Osteoblast (primary cell): ENCODE measurements at regions not wholly inside any gene's neighbourhood (a gene's known extent, or its start where the extent isn't known, plus 50 kb on each side); places are given as distances from the start of the nearest gene placed in this dataset.

Experiments used
- DNase-seq: peaks from one replicate; pipeline ENCODE4 v3.0.0; 2011; ENCODE audit warnings: low spot score, mixed read lengths; ENCODE audit not compliant: insufficient read length; ENCODE audit errors: missing footprints
- H2AFZ ChIP-seq: 2 replicates; pipeline ENCODE4 v1.6.0; 2011; ENCODE audit warnings: mild to moderate bottlenecking, low read length
- H3K27ac ChIP-seq: 2 replicates; pipeline ENCODE4 v1.5.1; 2011; ENCODE audit warnings: mild to moderate bottlenecking, low read depth, low read length, moderate library complexity
- H3K27me3 ChIP-seq: 2 replicates; pipeline ENCODE4 v1.6.0; 2012; ENCODE audit warnings: mild to moderate bottlenecking, control low read depth, inconsistent platforms, low read length, moderate library complexity; ENCODE audit not compliant: insufficient read depth
- H3K36me3 ChIP-seq: 2 replicates; pipeline ENCODE4 v1.5.1; 2011; ENCODE audit warnings: mild to moderate bottlenecking, low read length, control low read depth, moderate library complexity; ENCODE audit not compliant: insufficient read depth
- H3K4me1 ChIP-seq: 2 replicates; pipeline ENCODE4 v1.5.1; 2011; ENCODE audit warnings: mild to moderate bottlenecking, low read length, control low read depth, moderate library complexity; ENCODE audit not compliant: insufficient read depth
- H3K4me2 ChIP-seq: 2 replicates; pipeline ENCODE4 v1.6.0; 2011; ENCODE audit warnings: mild to moderate bottlenecking, low read length; ENCODE audit not compliant: insufficient read depth
- H3K4me3 ChIP-seq: fragments of 200-600 bp; sonication (generic); 3 replicates; pipeline ENCODE4 v1.5.1; 2012; ENCODE audit warnings: mild to moderate bottlenecking, low read length, inconsistent platforms; ENCODE audit not compliant: insufficient read depth
- H3K79me2 ChIP-seq: 2 replicates; pipeline ENCODE4 v1.6.0; 2012; ENCODE audit warnings: mild to moderate bottlenecking, low read length, control low read depth, inconsistent platforms; ENCODE audit not compliant: insufficient read depth
- H3K9me3 ChIP-seq: 2 replicates; pipeline ENCODE4 v1.5.1; 2011; ENCODE audit warnings: low read depth, low read length, control low read depth
- H4K20me1 ChIP-seq: 2 replicates; pipeline ENCODE4 v1.6.0; 2012; ENCODE audit warnings: mild to moderate bottlenecking, low read length, control low read depth; ENCODE audit not compliant: insufficient read depth
- CTCF ChIP-seq: IDR thresholded peaks from 2 replicates; pipeline ENCODE4 v1.5.1; 2011; ENCODE audit warnings: mild to moderate bottlenecking, low read depth, low read length, moderate library complexity; ENCODE audit errors: extremely low read depth

GRCh38 chr6:115630424-115631024 is 430.2 kb downstream of the FRK start:
- Histone ChIP-seq H3K36me3 (no peaks in the 10 kb centered on the region), H3K4me3 (no peak overlapping the region), H3K4me2 (no peak overlapping the region), H4K20me1 (no peaks in the 10 kb centered on the region), H3K27ac (no peak overlapping the region), H3K9me3 (no peaks in the 10 kb centered on the region), H2AFZ (no peak overlapping the region), H3K79me2 (no peaks in the 10 kb centered on the region), H3K27me3 (no peaks in the 10 kb centered on the region), H3K4me1 (no peaks in the 10 kb centered on the region)
- no peak for DNase-seq
- no peak for TF ChIP-seq CTCF

GRCh38 chr6:115629415-115629814 is 431.3 kb downstream of the FRK start:
- Histone ChIP-seq H3K4me2 (no peak overlapping the region), H4K20me1 (no peaks in the 10 kb centered on the region), H3K4me3 (no peak overlapping the region), H2AFZ (no peak overlapping the region), H3K27me3 (no peaks in the 10 kb centered on the region), H3K79me2 (no peaks in the 10 kb centered on the region), H3K27ac (no peak overlapping the region), H3K4me1 (no peaks in the 10 kb centered on the region), H3K9me3 (no peaks in the 10 kb centered on the region), H3K36me3 (no peaks in the 10 kb centered on the region)
- DNase-seq, result no peak
- TF ChIP-seq CTCF, result no peak

GRCh38 chr6:115618256-115618655 is 442.4 kb downstream of the FRK start:
- no peaks in the 10 kb centered on the region for H3K27me3 ChIP-seq
- H4K20me1 ChIP-seq, result no peaks in the 10 kb centered on the region
- no peak for DNase-seq

GRCh38 chr6:115617031-115617430 is 443.7 kb downstream of the FRK start:
- Histone ChIP-seq H3K4me1 (peaks cover 4% of the 10 kb centered on the region), H3K27me3 (no peaks in the 10 kb centered on the region), H3K9me3 (no peaks in the 10 kb centered on the region), H3K36me3 (no peaks in the 10 kb centered on the region), H3K4me2 (no peak overlapping the region), H3K79me2 (no peaks in the 10 kb centered on the region), H2AFZ (no peak overlapping the region), H4K20me1 (no peaks in the 10 kb centered on the region), H3K27ac (no peak overlapping the region), H3K4me3 (no peak overlapping the region)
- DNase-seq, result no peak
- no peak for TF ChIP-seq CTCF

More at GRCh38 chr6:115618256-115618655, 442.4 kb downstream of the FRK start:
- Histone ChIP-seq H3K36me3 (no peaks in the 10 kb centered on the region), H3K9me3 (no peaks in the 10 kb centered on the region), H3K4me2 (no peak overlapping the region), H3K79me2 (no peaks in the 10 kb centered on the region), H3K4me1 (no peaks in the 10 kb centered on the region), H2AFZ (no peak overlapping the region), H3K4me3 (no peak overlapping the region), H3K27ac (no peak overlapping the region)
- TF ChIP-seq CTCF, result no peak
